GM12875 (cell line): ENCODE measurements at regions not wholly inside any gene's neighbourhood (a gene's known extent, or its start where the extent isn't known, plus 50 kb on each side); places are given as distances from the start of the nearest gene placed in this dataset.

Experiments
- H3K4me3 ChIP-seq: one replicate; pipeline ENCODE4 v1.5.1; 2011; ENCODE audit warnings: low read depth, low read length, control low read depth
- TF ChIP-seq, protein P1 (sequence below): IDR thresholded peaks from 2 replicates; pipeline ENCODE4 v1.5.1; 2011; ENCODE audit warnings: low read depth, mild to moderate bottlenecking, control low read depth, inconsistent platforms, low read length, moderate library complexity, borderline replicate concordance; ENCODE audit not compliant: insufficient read depth

- no peak overlapping the region for H3K4me3 ChIP-seq
Observed at GRCh38 chr3:194278186-194278845, 72.8 kb downstream of the CPN2 start.

GRCh38 chr3:194279101-194279500 is 72.0 kb downstream of the CPN2 start:
- TF ChIP-seq, protein P1, sequence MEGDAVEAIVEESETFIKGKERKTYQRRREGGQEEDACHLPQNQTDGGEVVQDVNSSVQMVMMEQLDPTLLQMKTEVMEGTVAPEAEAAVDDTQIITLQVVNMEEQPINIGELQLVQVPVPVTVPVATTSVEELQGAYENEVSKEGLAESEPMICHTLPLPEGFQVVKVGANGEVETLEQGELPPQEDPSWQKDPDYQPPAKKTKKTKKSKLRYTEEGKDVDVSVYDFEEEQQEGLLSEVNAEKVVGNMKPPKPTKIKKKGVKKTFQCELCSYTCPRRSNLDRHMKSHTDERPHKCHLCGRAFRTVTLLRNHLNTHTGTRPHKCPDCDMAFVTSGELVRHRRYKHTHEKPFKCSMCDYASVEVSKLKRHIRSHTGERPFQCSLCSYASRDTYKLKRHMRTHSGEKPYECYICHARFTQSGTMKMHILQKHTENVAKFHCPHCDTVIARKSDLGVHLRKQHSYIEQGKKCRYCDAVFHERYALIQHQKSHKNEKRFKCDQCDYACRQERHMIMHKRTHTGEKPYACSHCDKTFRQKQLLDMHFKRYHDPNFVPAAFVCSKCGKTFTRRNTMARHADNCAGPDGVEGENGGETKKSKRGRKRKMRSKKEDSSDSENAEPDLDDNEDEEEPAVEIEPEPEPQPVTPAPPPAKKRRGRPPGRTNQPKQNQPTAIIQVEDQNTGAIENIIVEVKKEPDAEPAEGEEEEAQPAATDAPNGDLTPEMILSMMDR, result no peak
- H3K4me3 ChIP-seq, result no peak overlapping the region

More at GRCh38 chr3:194278186-194278845, 72.8 kb downstream of the CPN2 start:
- TF ChIP-seq, protein P1, result no peak

GRCh38 chr3:194279701-194280360 is 71.3 kb downstream of the CPN2 start:
- TF ChIP-seq, protein P1, result no peak

GRCh38 chr3:194280777-194281176 is 70.4 kb downstream of the CPN2 start:
- TF ChIP-seq, protein P1, result no peak
- no peak overlapping the region for H3K4me3 ChIP-seq

More at GRCh38 chr3:194279701-194280360, 71.3 kb downstream of the CPN2 start:
- H3K4me3 ChIP-seq, result no peak overlapping the region

DNA sequence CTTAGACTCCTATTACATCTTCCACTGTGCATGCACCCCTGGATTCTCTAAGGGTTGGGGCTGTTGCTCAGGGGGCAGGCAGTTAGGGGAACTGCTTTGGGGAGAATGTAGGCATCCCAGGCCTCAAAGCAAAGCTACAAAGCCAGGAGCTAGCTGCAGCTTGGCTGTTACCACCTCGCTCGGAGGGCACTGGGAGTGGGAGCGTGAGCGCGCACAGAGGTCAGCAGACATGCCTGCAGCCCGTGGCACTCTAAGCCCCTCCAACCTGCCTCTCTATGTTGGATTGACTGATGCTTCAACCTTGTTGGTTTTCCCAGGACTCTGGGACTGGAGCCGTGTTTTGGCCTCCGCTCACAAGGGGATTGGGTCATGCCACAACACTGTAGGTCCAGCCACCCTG is 69.8 kb downstream of the CPN2 start:
- TF ChIP-seq, protein P1, result no peak
- no peak overlapping the region for H3K4me3 ChIP-seq

DNA sequence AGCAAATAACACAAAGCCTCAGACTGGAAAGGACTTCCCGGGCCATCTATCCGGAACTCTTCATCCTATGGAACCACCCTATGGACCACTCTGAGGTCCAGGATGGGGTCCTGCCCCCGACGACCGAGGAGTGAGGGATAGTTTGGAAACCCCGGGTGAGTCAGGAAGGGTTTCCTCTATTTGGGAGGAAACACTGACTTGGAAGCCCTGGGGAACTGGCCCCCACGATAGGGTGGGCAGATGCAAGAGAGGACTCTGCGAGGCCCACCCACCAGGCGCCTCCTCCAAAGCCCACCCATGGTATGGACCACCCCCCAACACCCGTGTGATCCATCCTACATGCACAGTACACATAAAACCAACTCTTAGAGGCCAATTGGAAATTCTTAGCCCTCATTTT is 69.4 kb downstream of the CPN2 start:
- H3K4me3 ChIP-seq, result no peak overlapping the region
- TF ChIP-seq, protein P1, result no peak
